DND-41 (cell line): ENCODE measurements at regions not wholly inside any gene's neighbourhood (a gene's known extent, or its start where the extent isn't known, plus 50 kb on each side); places are given as distances from the start of the nearest gene placed in this dataset.
"Not testable (repeated sequence)": the region's sequence is repeated elsewhere in the genome, so short reads cannot be mapped to it uniquely, and the experiment has no call there.

ENCODE experiments used
- ATAC-seq: fragments of 200-7000 bp; cut with Tn5 transposase; 3 replicates; pipeline ENCODE4 v1.9.1; 2021; ENCODE audit warnings: low read depth; ENCODE audit not compliant: insufficient read depth
- DNase-seq: peaks from one replicate; pipeline ENCODE4 v3.0.0-alpha.2; 2020
- H2AFZ ChIP-seq: 2 replicates; pipeline ENCODE4 v1.6.0; 2012; ENCODE audit warnings: low read depth, low read length
- H3K27ac ChIP-seq: 2 replicates; pipeline ENCODE4 v1.5.1; 2012; ENCODE audit warnings: low read length, inconsistent platforms
- H3K27me3 ChIP-seq: fragments of 200-600 bp; sonication (generic); 2 replicates; pipeline ENCODE4 v1.6.0; 2012; ENCODE audit warnings: low read length, mild to moderate bottlenecking, inconsistent platforms; ENCODE audit not compliant: insufficient read depth, poor library complexity
- H3K36me3 ChIP-seq: 2 replicates; pipeline ENCODE4 v1.5.1; 2012; ENCODE audit warnings: low read length, inconsistent platforms; ENCODE audit not compliant: insufficient read depth
- H3K4me1 ChIP-seq: 2 replicates; pipeline ENCODE4 v1.5.1; 2012; ENCODE audit warnings: mild to moderate bottlenecking, low read length; ENCODE audit not compliant: insufficient read depth
- H3K4me2 ChIP-seq: 2 replicates; pipeline ENCODE4 v1.6.0; 2012; ENCODE audit warnings: mild to moderate bottlenecking, moderate library complexity, low read length, inconsistent platforms; ENCODE audit not compliant: insufficient read depth
- H3K4me3 ChIP-seq, 2 experiments: fragments of 200-600 bp in 1 of 2; shearing (Covaris generic) in 1 of 2; 2 replicates each; pipeline ENCODE4 v1.5.1; 2012 to 2016; ENCODE audit warnings: inconsistent platforms in 2 of 2, low read length in 2 of 2, mild to moderate bottlenecking in 2 of 2, low read depth in 1 of 2, moderate library complexity in 1 of 2
- H3K79me2 ChIP-seq: 2 replicates; pipeline ENCODE4 v1.6.0; 2012; ENCODE audit warnings: low read length, inconsistent platforms; ENCODE audit not compliant: insufficient read depth
- H3K9ac ChIP-seq: 2 replicates; pipeline ENCODE4 v1.6.0; 2012; ENCODE audit warnings: low read depth, mild to moderate bottlenecking, inconsistent platforms, low read length, moderate library complexity
- H3K9me3 ChIP-seq: 2 replicates; pipeline ENCODE4 v1.5.1; 2012; ENCODE audit warnings: low read length, moderate library complexity, mild to moderate bottlenecking, inconsistent platforms; ENCODE audit not compliant: insufficient read depth, severe bottlenecking
- H4K20me1 ChIP-seq: 2 replicates; pipeline ENCODE4 v1.6.0; 2012; ENCODE audit warnings: low read length; ENCODE audit not compliant: insufficient read depth
- EZH2 ChIP-seq: IDR thresholded peaks from 3 replicates; pipeline ENCODE4 v1.6.1; 2012; ENCODE audit warnings: borderline replicate concordance, low read depth, mild to moderate bottlenecking, moderate library complexity, low read length, inconsistent platforms; ENCODE audit not compliant: severe bottlenecking
- TF ChIP-seq, protein P1 (sequence below): IDR thresholded peaks from 2 replicates; pipeline ENCODE4 v1.5.1; 2012; ENCODE audit warnings: borderline replicate concordance, low read length, moderate library complexity, mild to moderate bottlenecking; ENCODE audit not compliant: poor library complexity, severe bottlenecking; ENCODE audit errors: extremely low read depth

- no peaks in the 10 kb centered on the region for H3K9me3 ChIP-seq
- TF ChIP-seq, protein P1, sequence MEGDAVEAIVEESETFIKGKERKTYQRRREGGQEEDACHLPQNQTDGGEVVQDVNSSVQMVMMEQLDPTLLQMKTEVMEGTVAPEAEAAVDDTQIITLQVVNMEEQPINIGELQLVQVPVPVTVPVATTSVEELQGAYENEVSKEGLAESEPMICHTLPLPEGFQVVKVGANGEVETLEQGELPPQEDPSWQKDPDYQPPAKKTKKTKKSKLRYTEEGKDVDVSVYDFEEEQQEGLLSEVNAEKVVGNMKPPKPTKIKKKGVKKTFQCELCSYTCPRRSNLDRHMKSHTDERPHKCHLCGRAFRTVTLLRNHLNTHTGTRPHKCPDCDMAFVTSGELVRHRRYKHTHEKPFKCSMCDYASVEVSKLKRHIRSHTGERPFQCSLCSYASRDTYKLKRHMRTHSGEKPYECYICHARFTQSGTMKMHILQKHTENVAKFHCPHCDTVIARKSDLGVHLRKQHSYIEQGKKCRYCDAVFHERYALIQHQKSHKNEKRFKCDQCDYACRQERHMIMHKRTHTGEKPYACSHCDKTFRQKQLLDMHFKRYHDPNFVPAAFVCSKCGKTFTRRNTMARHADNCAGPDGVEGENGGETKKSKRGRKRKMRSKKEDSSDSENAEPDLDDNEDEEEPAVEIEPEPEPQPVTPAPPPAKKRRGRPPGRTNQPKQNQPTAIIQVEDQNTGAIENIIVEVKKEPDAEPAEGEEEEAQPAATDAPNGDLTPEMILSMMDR, result no peak
- TF ChIP-seq EZH2, result no peak
- H3K27me3 ChIP-seq, result peaks cover 37% of the 10 kb centered on the region
- no peak overlapping the region for H3K27ac ChIP-seq
- peaks cover 10% of the 10 kb centered on the region for H4K20me1 ChIP-seq
- ATAC-seq (no peak), DNase-seq (no peak)
- H3K79me2 ChIP-seq, result no peaks in the 10 kb centered on the region
- no peaks in the 10 kb centered on the region for H3K36me3 ChIP-seq
- H3K4me1 ChIP-seq, result peaks cover 19% of the 10 kb centered on the region
- H3K9ac ChIP-seq, result no peak overlapping the region
- no peak overlapping the region for H3K4me2 ChIP-seq
- H2AFZ ChIP-seq, result no peak overlapping the region
- no peak overlapping the region for H3K4me3 ChIP-seq
Measured at GRCh38 chr1:228650141-228650540, 85.1 kb upstream of the RHOU start.

GRCh38 chr1:228650946-228651345 lies 84.3 kb upstream of the RHOU start:
- no peak overlapping the region for H2AFZ ChIP-seq
- H3K4me2 ChIP-seq, result no peak overlapping the region
- DNase-seq (no peak), ATAC-seq (no peak)
- no peaks in the 10 kb centered on the region for H3K36me3 ChIP-seq
- H3K4me3 ChIP-seq, result no peak overlapping the region
- no peaks in the 10 kb centered on the region for H3K9me3 ChIP-seq
- peaks cover 19% of the 10 kb centered on the region for H3K4me1 ChIP-seq
- H3K27me3 ChIP-seq, result peaks cover 37% of the 10 kb centered on the region
- no peak overlapping the region for H3K27ac ChIP-seq
- H3K79me2 ChIP-seq, result no peaks in the 10 kb centered on the region
- H3K9ac ChIP-seq, result no peak overlapping the region
- H4K20me1 ChIP-seq, result peaks cover 10% of the 10 kb centered on the region
- TF ChIP-seq EZH2, result no peak
- TF ChIP-seq, protein P1, result no peak

DNA sequence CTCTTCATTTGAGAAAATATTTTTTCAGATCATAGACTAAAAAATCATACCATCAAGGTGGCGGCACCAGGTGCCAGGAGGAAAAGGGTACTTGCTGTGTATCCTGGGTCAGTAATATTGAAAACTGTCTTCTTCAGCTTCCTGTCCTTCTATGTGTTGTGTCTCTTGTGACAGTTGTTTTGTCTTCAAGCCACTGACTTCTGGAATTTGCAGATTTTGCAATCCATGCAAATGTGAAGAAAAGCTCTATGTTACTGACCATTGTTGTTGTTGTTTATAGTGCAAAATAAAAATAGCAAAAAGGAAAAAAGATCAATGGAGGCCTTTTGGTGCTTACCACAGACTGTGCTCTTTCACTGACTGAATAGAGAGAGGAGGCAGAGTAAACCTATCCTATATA lies 83.2 kb upstream of the RHOU start:
- no peaks in the 10 kb centered on the region for H3K9me3 ChIP-seq
- peaks cover 30% of the 10 kb centered on the region for H3K27me3 ChIP-seq
- no peak for ATAC-seq
- H3K27ac ChIP-seq, result no peak overlapping the region
- DNase-seq, result no peak
- H2AFZ ChIP-seq, result no peak overlapping the region
- H3K4me3 ChIP-seq, result no peak overlapping the region
- H3K4me2 ChIP-seq, result no peak overlapping the region
- no peaks in the 10 kb centered on the region for H3K36me3 ChIP-seq
- H3K4me1 ChIP-seq, result peaks cover 13% of the 10 kb centered on the region
- peaks cover 10% of the 10 kb centered on the region for H4K20me1 ChIP-seq
- no peak overlapping the region for H3K9ac ChIP-seq
- TF ChIP-seq, protein P1, result no peak
- TF ChIP-seq EZH2, result no peak
- H3K79me2 ChIP-seq, result no peaks in the 10 kb centered on the region

GRCh38 chr1:228653057-228653456 lies 82.2 kb upstream of the RHOU start:
- H3K79me2 ChIP-seq, H3K36me3 ChIP-seq, H3K27ac ChIP-seq, H3K4me3 ChIP-seq, H3K4me1 ChIP-seq, H2AFZ ChIP-seq, H3K4me2 ChIP-seq, ATAC-seq, H4K20me1 ChIP-seq, H3K9me3 ChIP-seq, H3K9ac ChIP-seq, DNase-seq: not testable (repeated sequence)
- peaks cover 21% of the 10 kb centered on the region for H3K27me3 ChIP-seq
